ENCODE measurements at regions not wholly inside any gene's neighbourhood (a gene's known extent, or its start where the extent isn't known, plus 50 kb on each side); places are given as distances from the start of the nearest gene placed in this dataset.

DNA sequence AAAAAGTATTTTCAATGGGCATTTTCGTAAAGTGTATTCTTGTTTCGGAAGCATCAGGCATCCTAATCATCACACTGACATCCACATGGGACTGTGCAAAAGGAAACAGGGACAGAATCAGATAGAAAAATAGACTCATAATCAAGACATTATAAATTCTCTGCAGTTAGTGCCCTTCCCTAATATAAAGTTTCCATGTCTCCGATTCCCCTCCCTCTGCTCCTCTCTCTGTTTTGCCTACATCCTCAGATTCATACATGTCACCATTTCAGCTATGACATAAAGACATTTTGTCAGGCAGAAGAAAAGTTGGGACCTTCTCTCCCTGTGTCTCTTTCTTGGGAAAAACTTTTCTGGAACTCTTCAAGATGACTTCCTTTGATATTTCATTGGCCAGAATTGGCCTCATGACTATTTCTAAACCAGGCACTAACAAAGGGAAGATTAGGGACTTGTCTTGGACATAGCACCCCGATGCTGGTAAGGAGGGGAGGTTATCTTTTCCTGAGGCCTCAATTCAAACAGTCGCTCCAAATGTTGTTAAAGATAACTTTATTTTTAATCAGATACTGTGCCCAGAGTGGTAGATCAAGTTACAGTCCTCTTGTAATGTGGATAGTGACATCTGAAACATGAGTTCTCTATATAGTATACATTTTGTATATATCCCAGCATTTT is 212.1 kb upstream of the BTG1 start:
- TF ChIP-seq POLR2A (IDR thresholded peaks at IDR 0.05): no peak
- TF ChIP-seq, protein P1, sequence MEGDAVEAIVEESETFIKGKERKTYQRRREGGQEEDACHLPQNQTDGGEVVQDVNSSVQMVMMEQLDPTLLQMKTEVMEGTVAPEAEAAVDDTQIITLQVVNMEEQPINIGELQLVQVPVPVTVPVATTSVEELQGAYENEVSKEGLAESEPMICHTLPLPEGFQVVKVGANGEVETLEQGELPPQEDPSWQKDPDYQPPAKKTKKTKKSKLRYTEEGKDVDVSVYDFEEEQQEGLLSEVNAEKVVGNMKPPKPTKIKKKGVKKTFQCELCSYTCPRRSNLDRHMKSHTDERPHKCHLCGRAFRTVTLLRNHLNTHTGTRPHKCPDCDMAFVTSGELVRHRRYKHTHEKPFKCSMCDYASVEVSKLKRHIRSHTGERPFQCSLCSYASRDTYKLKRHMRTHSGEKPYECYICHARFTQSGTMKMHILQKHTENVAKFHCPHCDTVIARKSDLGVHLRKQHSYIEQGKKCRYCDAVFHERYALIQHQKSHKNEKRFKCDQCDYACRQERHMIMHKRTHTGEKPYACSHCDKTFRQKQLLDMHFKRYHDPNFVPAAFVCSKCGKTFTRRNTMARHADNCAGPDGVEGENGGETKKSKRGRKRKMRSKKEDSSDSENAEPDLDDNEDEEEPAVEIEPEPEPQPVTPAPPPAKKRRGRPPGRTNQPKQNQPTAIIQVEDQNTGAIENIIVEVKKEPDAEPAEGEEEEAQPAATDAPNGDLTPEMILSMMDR (IDR thresholded peaks at IDR 0.05): no peak
